Retinal pigment epithelial cell (primary cell): ENCODE measurements at regions not wholly inside any gene's neighbourhood (a gene's known extent, or its start where the extent isn't known, plus 50 kb on each side); places are given as distances from the start of the nearest gene placed in this dataset.
"Not testable (repeated sequence)": the region's sequence is repeated elsewhere in the genome, so short reads cannot be mapped to it uniquely, and the experiment has no call there.

Experiments
- DNase-seq: peaks from one replicate; pipeline ENCODE4 v3.0.0-alpha.2; 2010; ENCODE audit warnings: low read depth
- H3K4me3 ChIP-seq: 2 replicates; pipeline ENCODE4 v1.5.1; 2011; ENCODE audit warnings: mild to moderate bottlenecking, low read length, control low read depth, moderate library complexity
- CTCF ChIP-seq: conservative IDR thresholded peaks from 2 replicates; pipeline ENCODE4 v1.5.1; 2011; ENCODE audit warnings: low read depth, low read length, control low read depth, inconsistent platforms

GRCh38 chr9:30039712-30040111, 2344.7 kb upstream of the ACO1 start:
- no peak for TF ChIP-seq CTCF
- no peak overlapping the region for H3K4me3 ChIP-seq
- no peak for DNase-seq

- no peak for TF ChIP-seq CTCF
- no peak for DNase-seq
Measured at GRCh38 chr9:30048396-30048795, 2336.0 kb upstream of the ACO1 start.

GRCh38 chr9:30058463-30058862, 2326.0 kb upstream of the ACO1 start:
- no peak for DNase-seq
- no peak overlapping the region for H3K4me3 ChIP-seq
- TF ChIP-seq CTCF: no peak

More at GRCh38 chr9:30048396-30048795, 2336.0 kb upstream of the ACO1 start:
- no peak overlapping the region for H3K4me3 ChIP-seq

- DNase-seq: no peak
- TF ChIP-seq CTCF: no peak
- H3K4me3 ChIP-seq: no peak overlapping the region
Measured at GRCh38 chr9:30060976-30061375, 2323.5 kb upstream of the ACO1 start.

GRCh38 chr9:30065888-30066287, 2318.6 kb upstream of the ACO1 start:
- no peak overlapping the region for H3K4me3 ChIP-seq
- DNase-seq: no peak
- no peak for TF ChIP-seq CTCF

- not testable (repeated sequence) for H3K4me3 ChIP-seq, DNase-seq
Measured at GRCh38 chr9:30069236-30069635, 2315.2 kb upstream of the ACO1 start.

- H3K4me3 ChIP-seq: no peak overlapping the region
- no peak for TF ChIP-seq CTCF
- no peak for DNase-seq
Measured at GRCh38 chr9:30075022-30075421, 2309.4 kb upstream of the ACO1 start.
